ENCODE measurements at regions not wholly inside any gene's neighbourhood (a gene's known extent, or its start where the extent isn't known, plus 50 kb on each side); places are given as distances from the start of the nearest gene placed in this dataset.

DNA sequence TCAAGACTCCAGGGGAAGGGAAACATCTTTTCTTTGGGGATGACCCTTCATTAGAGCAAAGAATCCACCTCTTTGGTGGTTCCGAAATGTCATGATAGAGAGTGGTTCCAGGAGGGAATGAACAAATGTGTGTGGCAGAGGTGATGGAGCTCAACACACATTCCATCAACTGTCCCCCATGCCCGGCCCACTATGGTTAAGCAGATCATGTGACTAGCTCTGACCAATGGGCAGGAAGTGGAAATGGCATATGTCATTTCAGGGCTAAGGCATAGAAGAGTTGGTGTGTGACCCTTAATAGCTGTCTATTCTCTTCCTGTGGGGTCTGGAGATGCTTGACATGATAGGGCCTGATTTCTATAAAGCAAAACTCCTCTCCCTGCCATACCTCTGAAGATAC is 194.6 kb downstream of the GAS1 start:
- H3K36me3 ChIP-seq (replicated peaks in 1 of 2; ENCODE audit: control insufficient read depth in 1 of 2, insufficient read depth in 2 of 2, low read length in 2 of 2), result no peaks in the 10 kb centered on the region
- 45% methylated on average over 2 of the region's 2 CpGs for WGBS (ENCODE audit: low lambda C conversion rate)
- no peaks in the 10 kb centered on the region for H4K20me1 ChIP-seq (ENCODE audit: insufficient read depth, low read length)
- ChIA-PET CTCF (ENCODE audit: low intra/inter-chr PET ratio, low total read pairs) (no interaction called here), POLR2A (no interaction called here)
- no peak overlapping the region for H3K4me2 ChIP-seq (ENCODE audit: low read depth, low read length)
- H3K79me2 ChIP-seq (ENCODE audit: insufficient read depth, low read length), result no peaks in the 10 kb centered on the region
- H2AFZ ChIP-seq (ENCODE audit: low read length), result no peak overlapping the region
- no peak overlapping the region for H3K4me3 ChIP-seq (replicated peaks in 1 of 3; ENCODE audit: insufficient read depth in 1 of 3, low read depth in 2 of 3, low read length in 3 of 3)
- H3K9me3 ChIP-seq (ENCODE audit: low read length), result no peaks in the 10 kb centered on the region
- intact Hi-C loops (cut with micrococcal nuclease; ENCODE audit: unreplicated experiment) (no loop called here), in situ Hi-C loops (cut with HindIII; ENCODE audit: extremely low pct_ligation_motif_present, low pct_unique_long_range_greater_than_20kb) (no loop called here)
- no peak for ATAC-seq
- TF ChIP-seq NFYB (CRISPR knock-in tag; IDR thresholded peaks at IDR 0.05), result 0 out of 2 replicates have a peak, but pooled peaks have one; percentile 26
- no peak for TF ChIP-seq ZNF841 (CRISPR knock-in tag; IDR thresholded peaks at IDR 0.05; ENCODE audit: borderline replicate concordance)
- no peak for TF ChIP-seq ZNF607 (CRISPR knock-in tag; IDR thresholded peaks at IDR 0.05; ENCODE audit: borderline replicate concordance)
- no peaks in the 10 kb centered on the region for H3K4me1 ChIP-seq (ENCODE audit: insufficient read depth, low read length)
- no peak for FAIRE-seq
- H3K27me3 ChIP-seq (ENCODE audit: control insufficient read depth in 1 of 2, insufficient read depth in 2 of 2, low read length in 2 of 2), result peaks cover 2 to 10% of the 10 kb centered on the region in 2 experiments; a peak in 1 of 5 replicates
- BruUV-seq (replicated peaks), result no TSS peak
- no peak overlapping the region for H3K9ac ChIP-seq (ENCODE audit: insufficient read depth, low read depth, low read length)
- DNase-seq (ENCODE audit: low spot score), result no peak
- H3K27ac ChIP-seq (ENCODE audit: extremely low read length, insufficient read depth, low read length), result no peak overlapping the region

DNA sequence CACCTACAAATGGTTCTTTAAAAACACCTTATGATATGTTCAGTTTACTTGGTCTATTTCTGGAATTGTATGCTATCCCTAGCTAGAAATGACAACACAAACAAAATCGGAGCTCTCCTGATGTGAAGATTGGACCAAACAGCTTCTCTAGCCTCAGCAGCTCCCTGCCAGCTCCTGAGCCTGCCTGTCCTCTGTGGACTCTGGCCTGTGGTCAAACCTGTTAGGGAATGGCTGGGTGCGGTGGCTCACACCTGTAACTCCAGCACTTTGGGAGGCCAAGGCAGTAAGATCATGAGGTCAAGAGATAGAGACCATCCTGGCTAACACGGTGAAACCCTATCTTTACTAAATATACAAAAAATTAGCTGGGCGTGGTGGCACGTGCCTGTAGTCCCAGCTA is 195.3 kb downstream of the GAS1 start:
- H3K4me1 ChIP-seq (ENCODE audit: insufficient read depth, low read length), result no peaks in the 10 kb centered on the region
- ChIA-PET CTCF (ENCODE audit: low intra/inter-chr PET ratio, low total read pairs) (no interaction called here), POLR2A (no interaction called here)
- TF ChIP-seq, protein P1, sequence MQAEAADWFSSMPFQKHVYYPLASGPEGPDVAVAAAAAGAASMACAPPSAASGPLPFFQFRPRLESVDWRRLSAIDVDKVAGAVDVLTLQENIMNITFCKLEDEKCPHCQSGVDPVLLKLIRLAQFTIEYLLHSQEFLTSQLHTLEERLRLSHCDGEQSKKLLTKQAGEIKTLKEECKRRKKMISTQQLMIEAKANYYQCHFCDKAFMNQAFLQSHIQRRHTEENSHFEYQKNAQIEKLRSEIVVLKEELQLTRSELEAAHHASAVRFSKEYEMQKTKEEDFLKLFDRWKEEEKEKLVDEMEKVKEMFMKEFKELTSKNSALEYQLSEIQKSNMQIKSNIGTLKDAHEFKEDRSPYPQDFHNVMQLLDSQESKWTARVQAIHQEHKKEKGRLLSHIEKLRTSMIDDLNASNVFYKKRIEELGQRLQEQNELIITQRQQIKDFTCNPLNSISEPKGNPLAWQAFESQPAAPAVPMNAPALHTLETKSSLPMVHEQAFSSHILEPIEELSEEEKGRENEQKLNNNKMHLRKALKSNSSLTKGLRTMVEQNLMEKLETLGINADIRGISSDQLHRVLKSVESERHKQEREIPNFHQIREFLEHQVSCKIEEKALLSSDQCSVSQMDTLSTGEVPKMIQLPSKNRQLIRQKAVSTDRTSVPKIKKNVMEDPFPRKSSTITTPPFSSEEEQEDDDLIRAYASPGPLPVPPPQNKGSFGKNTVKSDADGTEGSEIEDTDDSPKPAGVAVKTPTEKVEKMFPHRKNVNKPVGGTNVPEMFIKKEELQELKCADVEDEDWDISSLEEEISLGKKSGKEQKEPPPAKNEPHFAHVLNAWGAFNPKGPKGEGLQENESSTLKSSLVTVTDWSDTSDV (CRISPR knock-in tag; IDR thresholded peaks at IDR 0.05), result no peak
- TF ChIP-seq ZNF619 (CRISPR knock-in tag; IDR thresholded peaks at IDR 0.05), result no peak
- TF ChIP-seq ZNF781 (CRISPR knock-in tag; IDR thresholded peaks at IDR 0.05; ENCODE audit: borderline replicate concordance, not compliant biosample characterization), result no peak
- TF ChIP-seq RFX3 (CRISPR knock-in tag; IDR thresholded peaks at IDR 0.05), result no peak
- TF ChIP-seq SIN3A (IDR thresholded peaks at IDR 0.05; ENCODE audit: borderline replicate concordance, low read depth, low read length), result no peak
- TF ChIP-seq, protein P2, sequence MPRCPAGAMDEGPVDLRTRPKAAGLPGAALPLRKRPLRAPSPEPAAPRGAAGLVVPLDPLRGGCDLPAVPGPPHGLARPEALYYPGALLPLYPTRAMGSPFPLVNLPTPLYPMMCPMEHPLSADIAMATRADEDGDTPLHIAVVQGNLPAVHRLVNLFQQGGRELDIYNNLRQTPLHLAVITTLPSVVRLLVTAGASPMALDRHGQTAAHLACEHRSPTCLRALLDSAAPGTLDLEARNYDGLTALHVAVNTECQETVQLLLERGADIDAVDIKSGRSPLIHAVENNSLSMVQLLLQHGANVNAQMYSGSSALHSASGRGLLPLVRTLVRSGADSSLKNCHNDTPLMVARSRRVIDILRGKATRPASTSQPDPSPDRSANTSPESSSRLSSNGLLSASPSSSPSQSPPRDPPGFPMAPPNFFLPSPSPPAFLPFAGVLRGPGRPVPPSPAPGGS (CRISPR knock-in tag; IDR thresholded peaks at IDR 0.05), result no peak
- no peaks in the 10 kb centered on the region for H4K20me1 ChIP-seq (ENCODE audit: insufficient read depth, low read length)
- H3K79me2 ChIP-seq (ENCODE audit: insufficient read depth, low read length), result no peaks in the 10 kb centered on the region
- H3K9me3 ChIP-seq (ENCODE audit: low read length), result no peaks in the 10 kb centered on the region
- in situ Hi-C loops (cut with HindIII; ENCODE audit: extremely low pct_ligation_motif_present, low pct_unique_long_range_greater_than_20kb), result no loop called here
- H3K27ac ChIP-seq (ENCODE audit: extremely low read length, insufficient read depth, low read length), result no peak overlapping the region
- ATAC-seq (no peak), DNase-seq (ENCODE audit: low spot score) (no peak), FAIRE-seq (no peak)
- 10% methylated on average over 5 of the region's 5 CpGs for WGBS (ENCODE audit: low lambda C conversion rate)
- no peaks in the 10 kb centered on the region for H3K36me3 ChIP-seq (replicated peaks in 1 of 2; ENCODE audit: control insufficient read depth in 1 of 2, insufficient read depth in 2 of 2, low read length in 2 of 2)
- peaks cover 2 to 10% of the 10 kb centered on the region in 2 experiments; a peak in 1 of 5 replicates for H3K27me3 ChIP-seq (ENCODE audit: control insufficient read depth in 1 of 2, insufficient read depth in 2 of 2, low read length in 2 of 2)
- H3K4me2 ChIP-seq (ENCODE audit: low read depth, low read length), result no peak overlapping the region
- no peak overlapping the region for H2AFZ ChIP-seq (ENCODE audit: low read length)
- no peak overlapping the region for H3K4me3 ChIP-seq (replicated peaks in 1 of 3; ENCODE audit: insufficient read depth in 1 of 3, low read depth in 2 of 3, low read length in 3 of 3)
- H3K9ac ChIP-seq (ENCODE audit: insufficient read depth, low read depth, low read length), result no peak overlapping the region
- intact Hi-C loops (cut with micrococcal nuclease; ENCODE audit: unreplicated experiment), result no loop called here
- no TSS peak for BruUV-seq (replicated peaks)

Data from HepG2 (cell line).